K562 (cell line): ENCODE measurements at regions not wholly inside any gene's neighbourhood (a gene's known extent, or its start where the extent isn't known, plus 50 kb on each side); places are given as distances from the start of the nearest gene placed in this dataset.

ENCODE experiments used
- MAFK ChIP-seq: IDR thresholded peaks from 2 replicates; pipeline ENCODE4 v1.6.1; 2011; ENCODE audit warnings: low read length, improper control_type of control experiment
- MEIS2 ChIP-seq: fragments of 450-650 bp; IDR thresholded peaks from 2 replicates; pipeline ENCODE4 v1.6.1; 2014; ENCODE audit warnings: mild to moderate bottlenecking; ENCODE audit not compliant: partially characterized antibody
- POLR3G ChIP-seq: IDR thresholded peaks from 2 replicates; pipeline ENCODE4 v1.6.1; 2011; ENCODE audit not compliant: insufficient read length, insufficient replicate concordance; ENCODE audit errors: extremely low read depth
- RREB1 ChIP-seq: fragments of 250-450 bp; sonication (Bioruptor Pico); IDR thresholded peaks from 2 replicates; pipeline ENCODE4 v1.4.0; 2020
- SMARCC2 ChIP-seq: fragments of 450-650 bp; IDR thresholded peaks from 2 replicates; pipeline ENCODE4 v1.6.1; 2017; ENCODE audit warnings: antibody characterized with exemption, moderate library complexity, mild to moderate bottlenecking, low read depth
- TEAD4 ChIP-seq, 2 experiments: sonication (generic) in 1 of 2; formaldehyde crosslinking in 1 of 2; IDR thresholded peaks; 2 replicates each; pipeline versions ENCODE4 v1.6.1 to v1.8.0; 2012 to 2022; ENCODE audit warnings: borderline replicate concordance in 1 of 2, inconsistent platforms in 1 of 2, low read length in 1 of 2, mild to moderate bottlenecking in 1 of 2, missing genetic modification reagents in 1 of 2
- TRIM25 ChIP-seq: fragments of 450-650 bp; IDR thresholded peaks from 2 replicates; pipeline ENCODE4 v1.7.0; 2016; ENCODE audit warnings: borderline replicate concordance
- ZBTB40 ChIP-seq, 2 experiments: fragments of 450-650 bp in 1 of 2; sonication (generic) in 1 of 2; formaldehyde crosslinking in 1 of 2; IDR thresholded peaks; 2 replicates each; pipeline versions ENCODE4 v1.7.1 to v1.9.0; 2016 to 2022; ENCODE audit warnings: inconsistent platforms in 1 of 2, mild to moderate bottlenecking in 1 of 2, missing genetic modification reagents in 1 of 2

- TF ChIP-seq ZBTB40 (IDR thresholded peaks at IDR 0.05) (peak; percentile 42; the same call in 1 of the 2 replicates), ZBTB40 (CRISPR knock-in tag; IDR thresholded peaks at IDR 0.05) (no peak), TEAD4 (IDR thresholded peaks at IDR 0.05; ENCODE audit: low read length) (peak; percentile 72), TEAD4 (CRISPR knock-in tag; IDR thresholded peaks at IDR 0.05; ENCODE audit: borderline replicate concordance) (no peak), TRIM25 (no peak), MEIS2 (peak; percentile 78), POLR3G (no peak), MAFK (no peak), SMARCC2 (peak; percentile 29; the same call in 1 of the 2 replicates), RREB1 (CRISPR knock-in tag) (no peak)
Observed at GRCh38 chr4:10285028-10285427, 168.4 kb upstream of the WDR1 start (continued).
